HepG2 (cell line): ENCODE measurements at regions not wholly inside any gene's neighbourhood (a gene's known extent, or its start where the extent isn't known, plus 50 kb on each side); places are given as distances from the start of the nearest gene placed in this dataset.

ENCODE experiments used
- BHLHE40 ChIP-seq: IDR thresholded peaks from 2 replicates; pipeline ENCODE4 v1.6.1; 2011; ENCODE audit warnings: low read length, improper control_type of control experiment
- BORCS8-MEF2B ChIP-seq: sonication (generic); formaldehyde crosslinking; IDR thresholded peaks from 2 replicates; pipeline ENCODE4 v1.8.0; 2022; ENCODE audit warnings: mild to moderate bottlenecking, missing genetic modification reagents
- CEBPG ChIP-seq: IDR thresholded peaks from 2 replicates; pipeline ENCODE4 v1.6.1; 2016
- CREB1 ChIP-seq, 2 experiments: fragments of 450-650 bp in 1 of 2; IDR thresholded peaks; 2 replicates each; pipeline ENCODE4 v1.6.1; 2016 to 2017; ENCODE audit warnings: control low read depth in 1 of 2, mild to moderate bottlenecking in 1 of 2, missing compliant biosample characterization in 1 of 2, missing genetic modification characterization in 1 of 2
- EP300 ChIP-seq, 3 experiments: sonication (generic) in 1 of 3; formaldehyde crosslinking in 1 of 3; IDR thresholded peaks; 2 replicates each; pipeline versions ENCODE4 v1.5.1 to v1.6.1; 2011 to 2020; ENCODE audit warnings: low read depth in 2 of 3, low read length in 2 of 3, borderline replicate concordance in 1 of 3, improper control_type of control experiment in 1 of 3, mild to moderate bottlenecking in 1 of 3, missing genetic modification reagents in 1 of 3, moderate library complexity in 1 of 3
- ISL2 ChIP-seq: sonication (generic); formaldehyde crosslinking; IDR thresholded peaks from 2 replicates; pipeline ENCODE4 v1.5.0; 2020; ENCODE audit warnings: missing genetic modification reagents
- SIX4 ChIP-seq: sonication (generic); formaldehyde crosslinking; IDR thresholded peaks from 2 replicates; pipeline ENCODE4 v1.4.0; 2020; ENCODE audit warnings: missing genetic modification reagents
- SOX6 ChIP-seq, 2 experiments: fragments of 450-650 bp in 1 of 2; sonication (generic) in 1 of 2; formaldehyde crosslinking in 1 of 2; IDR thresholded peaks; 2 replicates each; pipeline versions ENCODE4 v1.4.0 to v1.6.1; 2017 to 2020; ENCODE audit warnings: antibody characterized with exemption in 1 of 2, mild to moderate bottlenecking in 1 of 2, missing genetic modification reagents in 1 of 2
- ZEB1 ChIP-seq: IDR thresholded peaks from 2 replicates; pipeline ENCODE4 v1.6.1; 2012; ENCODE audit warnings: mild to moderate bottlenecking, low read depth, inconsistent platforms; ENCODE audit not compliant: insufficient replicate concordance
- ZNF713 ChIP-seq: sonication (generic); formaldehyde crosslinking; IDR thresholded peaks from 2 replicates; pipeline ENCODE4 v1.4.0; 2020; ENCODE audit warnings: mild to moderate bottlenecking, missing genetic modification reagents
- TF ChIP-seq, protein P1 (sequence below): sonication (generic); formaldehyde crosslinking; IDR thresholded peaks from 2 replicates; pipeline ENCODE4 v1.8.0; 2022; ENCODE audit warnings: mild to moderate bottlenecking, missing genetic modification reagents
- TF ChIP-seq, protein P2 (sequence below): sonication (generic); formaldehyde crosslinking; IDR thresholded peaks from 2 replicates; pipeline ENCODE4 v1.8.0; 2022; ENCODE audit warnings: mild to moderate bottlenecking, missing genetic modification reagents, borderline replicate concordance
- TF ChIP-seq, protein P3 (sequence below): sonication (generic); formaldehyde crosslinking; IDR thresholded peaks from 2 replicates; pipeline ENCODE4 v1.4.0; 2020; ENCODE audit warnings: missing genetic modification reagents
- TF ChIP-seq, protein P4 (sequence below): sonication (generic); formaldehyde crosslinking; IDR thresholded peaks from 2 replicates; pipeline ENCODE4 v1.5.0; 2020; ENCODE audit warnings: missing genetic modification reagents
- TF ChIP-seq, protein P5 (sequence below): sonication (generic); formaldehyde crosslinking; IDR thresholded peaks from 2 replicates; pipeline ENCODE4 v1.4.0; 2020; ENCODE audit warnings: mild to moderate bottlenecking, missing genetic modification reagents, borderline replicate concordance

DNA sequence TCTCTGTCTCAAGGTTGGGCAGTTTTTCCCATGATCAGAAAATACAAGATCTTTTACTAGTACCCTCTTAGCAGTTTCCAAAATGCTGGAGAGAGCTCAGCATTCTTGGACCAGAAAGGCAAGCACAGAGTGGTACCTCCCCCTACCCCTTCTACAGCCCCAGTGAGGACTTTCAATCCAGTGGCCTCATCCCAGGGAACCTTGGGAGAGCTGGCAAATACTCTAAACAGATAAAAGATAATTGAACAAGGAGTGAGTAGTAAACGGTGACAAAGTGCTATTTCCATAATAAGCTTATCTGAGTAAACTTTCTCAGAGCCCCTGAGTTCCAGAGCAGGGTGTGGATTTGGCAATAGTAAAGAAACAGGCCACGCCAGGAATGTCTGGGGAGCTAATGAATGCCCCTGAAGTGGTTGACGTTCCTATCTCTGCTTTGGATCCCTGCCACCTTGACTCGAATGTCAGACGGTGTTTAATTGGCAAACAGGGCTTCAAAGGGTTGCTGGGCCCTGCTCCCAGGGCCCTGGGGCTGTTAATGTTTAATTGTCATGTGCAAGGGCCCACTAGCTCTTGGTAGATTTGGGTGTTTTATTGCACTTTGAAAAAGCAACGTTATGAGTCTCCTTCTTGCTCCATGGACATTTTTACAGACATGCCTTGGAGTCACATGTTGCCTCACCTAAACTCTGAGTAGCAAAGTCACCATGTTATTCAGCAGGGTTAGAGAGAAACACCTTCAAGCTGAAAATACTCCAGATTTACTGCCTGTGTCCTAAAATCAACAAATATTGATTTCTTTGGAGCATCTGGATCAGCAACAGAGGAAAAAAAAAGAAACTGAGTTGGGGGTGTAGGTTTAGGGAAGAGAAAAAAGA is 239.9 kb downstream of the CYRIA start (continued):
- TF ChIP-seq CEBPG (CRISPR knock-in tag), result 0 out of 2 replicates have a peak, but pooled peaks have one; percentile 6
- TF ChIP-seq ZEB1, result no peak
- peak; percentile 95 for TF ChIP-seq ISL2 (CRISPR knock-in tag)
- TF ChIP-seq BHLHE40, result peak; percentile 82
- no peak for TF ChIP-seq CREB1 (IDR thresholded peaks at IDR 0.05)
- TF ChIP-seq CREB1 (CRISPR knock-in tag; IDR thresholded peaks at IDR 0.05), result peak; percentile 35; the same call in 1 of the 2 replicates
- no peak for TF ChIP-seq SOX6 (IDR thresholded peaks at IDR 0.05)
- TF ChIP-seq SOX6 (CRISPR knock-in tag; IDR thresholded peaks at IDR 0.05), result peak; percentile 85
- peak; percentile 76 for TF ChIP-seq SIX4 (CRISPR knock-in tag)
- TF ChIP-seq, protein P1, sequence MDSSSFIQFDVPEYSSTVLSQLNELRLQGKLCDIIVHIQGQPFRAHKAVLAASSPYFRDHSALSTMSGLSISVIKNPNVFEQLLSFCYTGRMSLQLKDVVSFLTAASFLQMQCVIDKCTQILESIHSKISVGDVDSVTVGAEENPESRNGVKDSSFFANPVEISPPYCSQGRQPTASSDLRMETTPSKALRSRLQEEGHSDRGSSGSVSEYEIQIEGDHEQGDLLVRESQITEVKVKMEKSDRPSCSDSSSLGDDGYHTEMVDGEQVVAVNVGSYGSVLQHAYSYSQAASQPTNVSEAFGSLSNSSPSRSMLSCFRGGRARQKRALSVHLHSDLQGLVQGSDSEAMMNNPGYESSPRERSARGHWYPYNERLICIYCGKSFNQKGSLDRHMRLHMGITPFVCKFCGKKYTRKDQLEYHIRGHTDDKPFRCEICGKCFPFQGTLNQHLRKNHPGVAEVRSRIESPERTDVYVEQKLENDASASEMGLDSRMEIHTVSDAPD (CRISPR knock-in tag), result peak; percentile 76
- no peak for TF ChIP-seq ZNF713 (CRISPR knock-in tag)
- TF ChIP-seq, protein P2, sequence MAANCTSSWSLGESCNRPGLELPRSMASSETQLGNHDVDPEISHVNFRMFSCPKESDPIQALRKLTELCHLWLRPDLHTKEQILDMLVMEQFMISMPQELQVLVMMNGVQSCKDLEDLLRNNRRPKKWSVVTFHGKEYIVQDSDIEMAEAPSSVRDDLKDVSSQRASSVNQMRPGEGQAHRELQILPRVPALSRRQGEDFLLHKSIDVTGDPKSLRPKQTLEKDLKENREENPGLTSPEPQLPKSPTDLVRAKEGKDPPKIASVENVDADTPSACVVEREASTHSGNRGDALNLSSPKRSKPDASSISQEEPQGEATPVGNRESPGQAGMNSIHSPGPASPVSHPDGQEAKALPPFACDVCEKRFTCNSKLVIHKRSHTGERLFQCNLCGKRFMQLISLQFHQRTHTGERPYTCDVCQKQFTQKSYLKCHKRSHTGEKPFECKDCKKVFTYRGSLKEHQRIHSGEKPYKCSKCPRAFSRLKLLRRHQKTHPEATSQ, result peak; percentile 77; the same call in 1 of the 2 replicates
- peak in 1 of 2 experiments; percentile 91; a peak in 1 of 4 replicates for TF ChIP-seq EP300 (IDR thresholded peaks at IDR 0.05; ENCODE audit: low read depth in 2 of 2, low read length in 2 of 2)
- peak; percentile 44; the same call in 1 of the 2 replicates for TF ChIP-seq EP300 (CRISPR knock-in tag; IDR thresholded peaks at IDR 0.05; ENCODE audit: borderline replicate concordance)
- TF ChIP-seq BORCS8-MEF2B (CRISPR knock-in tag), result 0 out of 2 replicates have a peak, but pooled peaks have one; percentile 36
- TF ChIP-seq, protein P3, sequence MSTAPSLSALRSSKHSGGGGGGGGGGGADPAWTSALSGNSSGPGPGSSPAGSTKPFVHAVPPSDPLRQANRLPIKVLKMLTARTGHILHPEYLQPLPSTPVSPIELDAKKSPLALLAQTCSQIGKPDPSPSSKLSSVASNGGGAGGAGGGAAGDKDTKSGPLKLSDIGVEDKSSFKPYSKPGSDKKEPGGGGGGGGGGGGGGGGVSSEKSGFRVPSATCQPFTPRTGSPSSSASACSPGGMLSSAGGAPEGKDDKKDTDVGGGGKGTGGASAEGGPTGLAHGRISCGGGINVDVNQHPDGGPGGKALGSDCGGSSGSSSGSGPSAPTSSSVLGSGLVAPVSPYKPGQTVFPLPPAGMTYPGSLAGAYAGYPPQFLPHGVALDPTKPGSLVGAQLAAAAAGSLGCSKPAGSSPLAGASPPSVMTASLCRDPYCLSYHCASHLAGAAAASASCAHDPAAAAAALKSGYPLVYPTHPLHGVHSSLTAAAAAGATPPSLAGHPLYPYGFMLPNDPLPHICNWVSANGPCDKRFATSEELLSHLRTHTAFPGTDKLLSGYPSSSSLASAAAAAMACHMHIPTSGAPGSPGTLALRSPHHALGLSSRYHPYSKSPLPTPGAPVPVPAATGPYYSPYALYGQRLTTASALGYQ (CRISPR knock-in tag), result peak; percentile 70; the same call in 1 of the 2 replicates
- TF ChIP-seq, protein P4, sequence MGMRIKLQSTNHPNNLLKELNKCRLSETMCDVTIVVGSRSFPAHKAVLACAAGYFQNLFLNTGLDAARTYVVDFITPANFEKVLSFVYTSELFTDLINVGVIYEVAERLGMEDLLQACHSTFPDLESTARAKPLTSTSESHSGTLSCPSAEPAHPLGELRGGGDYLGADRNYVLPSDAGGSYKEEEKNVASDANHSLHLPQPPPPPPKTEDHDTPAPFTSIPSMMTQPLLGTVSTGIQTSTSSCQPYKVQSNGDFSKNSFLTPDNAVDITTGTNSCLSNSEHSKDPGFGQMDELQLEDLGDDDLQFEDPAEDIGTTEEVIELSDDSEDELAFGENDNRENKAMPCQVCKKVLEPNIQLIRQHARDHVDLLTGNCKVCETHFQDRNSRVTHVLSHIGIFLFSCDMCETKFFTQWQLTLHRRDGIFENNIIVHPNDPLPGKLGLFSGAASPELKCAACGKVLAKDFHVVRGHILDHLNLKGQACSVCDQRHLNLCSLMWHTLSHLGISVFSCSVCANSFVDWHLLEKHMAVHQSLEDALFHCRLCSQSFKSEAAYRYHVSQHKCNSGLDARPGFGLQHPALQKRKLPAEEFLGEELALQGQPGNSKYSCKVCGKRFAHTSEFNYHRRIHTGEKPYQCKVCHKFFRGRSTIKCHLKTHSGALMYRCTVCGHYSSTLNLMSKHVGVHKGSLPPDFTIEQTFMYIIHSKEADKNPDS (CRISPR knock-in tag), result no peak
- TF ChIP-seq, protein P5, sequence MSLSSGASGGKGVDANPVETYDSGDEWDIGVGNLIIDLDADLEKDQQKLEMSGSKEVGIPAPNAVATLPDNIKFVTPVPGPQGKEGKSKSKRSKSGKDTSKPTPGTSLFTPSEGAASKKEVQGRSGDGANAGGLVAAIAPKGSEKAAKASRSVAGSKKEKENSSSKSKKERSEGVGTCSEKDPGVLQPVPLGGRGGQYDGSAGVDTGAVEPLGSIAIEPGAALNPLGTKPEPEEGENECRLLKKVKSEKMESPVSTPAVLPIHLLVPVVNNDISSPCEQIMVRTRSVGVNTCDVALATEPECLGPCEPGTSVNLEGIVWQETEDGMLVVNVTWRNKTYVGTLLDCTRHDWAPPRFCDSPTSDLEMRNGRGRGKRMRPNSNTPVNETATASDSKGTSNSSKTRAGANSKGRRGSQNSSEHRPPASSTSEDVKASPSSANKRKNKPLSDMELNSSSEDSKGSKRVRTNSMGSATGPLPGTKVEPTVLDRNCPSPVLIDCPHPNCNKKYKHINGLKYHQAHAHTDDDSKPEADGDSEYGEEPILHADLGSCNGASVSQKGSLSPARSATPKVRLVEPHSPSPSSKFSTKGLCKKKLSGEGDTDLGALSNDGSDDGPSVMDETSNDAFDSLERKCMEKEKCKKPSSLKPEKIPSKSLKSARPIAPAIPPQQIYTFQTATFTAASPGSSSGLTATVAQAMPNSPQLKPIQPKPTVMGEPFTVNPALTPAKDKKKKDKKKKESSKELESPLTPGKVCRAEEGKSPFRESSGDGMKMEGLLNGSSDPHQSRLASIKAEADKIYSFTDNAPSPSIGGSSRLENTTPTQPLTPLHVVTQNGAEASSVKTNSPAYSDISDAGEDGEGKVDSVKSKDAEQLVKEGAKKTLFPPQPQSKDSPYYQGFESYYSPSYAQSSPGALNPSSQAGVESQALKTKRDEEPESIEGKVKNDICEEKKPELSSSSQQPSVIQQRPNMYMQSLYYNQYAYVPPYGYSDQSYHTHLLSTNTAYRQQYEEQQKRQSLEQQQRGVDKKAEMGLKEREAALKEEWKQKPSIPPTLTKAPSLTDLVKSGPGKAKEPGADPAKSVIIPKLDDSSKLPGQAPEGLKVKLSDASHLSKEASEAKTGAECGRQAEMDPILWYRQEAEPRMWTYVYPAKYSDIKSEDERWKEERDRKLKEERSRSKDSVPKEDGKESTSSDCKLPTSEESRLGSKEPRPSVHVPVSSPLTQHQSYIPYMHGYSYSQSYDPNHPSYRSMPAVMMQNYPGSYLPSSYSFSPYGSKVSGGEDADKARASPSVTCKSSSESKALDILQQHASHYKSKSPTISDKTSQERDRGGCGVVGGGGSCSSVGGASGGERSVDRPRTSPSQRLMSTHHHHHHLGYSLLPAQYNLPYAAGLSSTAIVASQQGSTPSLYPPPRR (CRISPR knock-in tag), result peak; percentile 38; the same call in 1 of the 2 replicates
